ENCODE measurements at regions not wholly inside any gene's neighbourhood (a gene's known extent, or its start where the extent isn't known, plus 50 kb on each side); places are given as distances from the start of the nearest gene placed in this dataset.

- ATAC-seq, result no peak
- Histone ChIP-seq H3K27ac (no peak overlapping the region), H3K36me3 (no peaks in the 10 kb centered on the region), H3K4me3 (no peak overlapping the region), H3K27me3 (no peaks in the 10 kb centered on the region), H3K9me3 (no peaks in the 10 kb centered on the region), H3K4me1 (no peaks in the 10 kb centered on the region)
- 82 to 100% methylated on average over 1 to 4 of the region's 4 CpGs for WGBS, 2 donors (ENCODE audit: low coverage in 1 of 2)
- TF ChIP-seq CTCF (IDR thresholded peaks at IDR 0.05) (no peak), EP300 (IDR thresholded peaks at IDR 0.05) (no peak)
Observed at GRCh38 chr15:35867356-35867755, 321.4 kb upstream of the DPH6 start.

- Histone ChIP-seq H3K9me3 (no peaks in the 10 kb centered on the region), H3K36me3 (no peaks in the 10 kb centered on the region), H3K4me3 (no peak overlapping the region), H3K27me3 (no peaks in the 10 kb centered on the region), H3K4me1 (peaks cover 0 to 3% (median 0%) of the 10 kb centered on the region in 3 donors), H3K27ac (no peak overlapping the region)
- no peak for ATAC-seq
- no peak for TF ChIP-seq POLR2A (IDR thresholded peaks at IDR 0.05)
- no peak for TF ChIP-seq POLR2AphosphoS5 (IDR thresholded peaks at IDR 0.05)
- TF ChIP-seq EP300 (IDR thresholded peaks at IDR 0.05), result no peak
- TF ChIP-seq CTCF (IDR thresholded peaks at IDR 0.05), result no peak
- 100% methylated on average over 1 of the region's 1 CpG for WGBS, 2 donors (ENCODE audit: low coverage in 1 of 2)
Observed at GRCh38 chr15:35871282-35871681, 325.3 kb upstream of the DPH6 start.

- H3K4me1 ChIP-seq, result peaks cover 0 to 8% (median 0%) of the 10 kb centered on the region in 3 donors
- H3K27me3 ChIP-seq, result no peaks in the 10 kb centered on the region
- H3K9me3 ChIP-seq, result no peaks in the 10 kb centered on the region
- no peaks in the 10 kb centered on the region for H3K36me3 ChIP-seq
- H3K4me3 ChIP-seq, result no peak overlapping the region
- 95 to 100% methylated on average over 3 of the region's 3 CpGs for WGBS, 2 donors (ENCODE audit: low coverage in 1 of 2)
- H3K27ac ChIP-seq, result no peak overlapping the region
- no peak for ATAC-seq
- no peak for TF ChIP-seq CTCF (IDR thresholded peaks at IDR 0.05)
- TF ChIP-seq EP300 (IDR thresholded peaks at IDR 0.05), result no peak
- TF ChIP-seq POLR2A (IDR thresholded peaks at IDR 0.05), result no peak
- no peak for TF ChIP-seq POLR2AphosphoS5 (IDR thresholded peaks at IDR 0.05)
Observed at GRCh38 chr15:35871812-35872211, 325.8 kb upstream of the DPH6 start.

GRCh38 chr15:35872577-35872976, 326.6 kb upstream of the DPH6 start:
- no peak for ATAC-seq
- peaks cover 0 to 15% (median 0%) of the 10 kb centered on the region in 3 donors for H3K4me1 ChIP-seq
- H3K9me3 ChIP-seq, result no peaks in the 10 kb centered on the region
- TF ChIP-seq POLR2A (IDR thresholded peaks at IDR 0.05) (no peak), CTCF (IDR thresholded peaks at IDR 0.05) (no peak), POLR2AphosphoS5 (IDR thresholded peaks at IDR 0.05) (no peak), EP300 (IDR thresholded peaks at IDR 0.05) (no peak)
- no peaks in the 10 kb centered on the region for H3K36me3 ChIP-seq
- no peaks in the 10 kb centered on the region for H3K27me3 ChIP-seq
- no peak overlapping the region for H3K4me3 ChIP-seq
- no peak overlapping the region for H3K27ac ChIP-seq

- Histone ChIP-seq H3K4me1 (peaks cover 0 to 15% (median 0%) of the 10 kb centered on the region in 3 donors), H3K36me3 (no peaks in the 10 kb centered on the region), H3K27me3 (no peaks in the 10 kb centered on the region), H3K4me3 (no peak overlapping the region), H3K9me3 (no peaks in the 10 kb centered on the region), H3K27ac (no peak overlapping the region)
- ATAC-seq, result no peak
- TF ChIP-seq EP300 (IDR thresholded peaks at IDR 0.05) (no peak), CTCF (IDR thresholded peaks at IDR 0.05) (no peak), POLR2AphosphoS5 (IDR thresholded peaks at IDR 0.05) (no peak), POLR2A (IDR thresholded peaks at IDR 0.05) (no peak)
Observed at GRCh38 chr15:35874260-35874905, 328.4 kb upstream of the DPH6 start.

Measured in gastroesophageal sphincter (tissue), 4 donors.